Tibial nerve (tissue), 4 donors: ENCODE measurements at regions not wholly inside any gene's neighbourhood (a gene's known extent, or its start where the extent isn't known, plus 50 kb on each side); places are given as distances from the start of the nearest gene placed in this dataset.

ENCODE experiments used
- DNase-seq, 2 donors: peaks; one replicate each; pipeline ENCODE4 v3.0.0-alpha.2; 2019; ENCODE audit warnings: low spot score in 2 of 2
- H3K27ac ChIP-seq, 4 donors: fragments of 200-600 bp; sonication (generic) in 3 of 4; one replicate each; pipeline ENCODE4 v1.5.1; 2017 to 2019; ENCODE audit warnings: mild to moderate bottlenecking in 1 of 4
- H3K27me3 ChIP-seq, 2 donors: fragments of 200-600 bp; sonication (generic) in 1 of 2; one replicate each; pipeline versions ENCODE4 v1.5.1 to v1.6.0; 2017 to 2019
- H3K36me3 ChIP-seq, 3 donors: fragments of 200-600 bp; sonication (generic); one replicate each; pipeline ENCODE4 v1.5.1; 2018 to 2019
- H3K4me1 ChIP-seq, 4 donors: fragments of 200-600 bp; sonication (generic) in 3 of 4; one replicate each; pipeline ENCODE4 v1.5.1; 2017 to 2019
- H3K4me3 ChIP-seq, 4 donors: fragments of 200-600 bp; sonication (generic) in 3 of 4; one replicate each; pipeline ENCODE4 v1.5.1; 2017 to 2019; ENCODE audit warnings: mild to moderate bottlenecking in 1 of 4, moderate library complexity in 1 of 4
- H3K9me3 ChIP-seq, 4 donors: fragments of 200-600 bp; sonication (generic) in 3 of 4; one replicate each; pipeline ENCODE4 v1.5.1; 2017 to 2019
- CTCF ChIP-seq, 5 experiments: fragments of 200-600 bp in 3 of 5; fragments of 450-650 bp in 2 of 5; sonication (generic) in 3 of 5; IDR thresholded peaks; one replicate each; pipeline ENCODE4 v1.5.1; 2016 to 2019; ENCODE audit warnings: antibody characterized with exemption in 5 of 5, mild to moderate bottlenecking in 3 of 5, moderate library complexity in 2 of 5
- EP300 ChIP-seq, 2 donors: sonication (generic); formaldehyde crosslinking; IDR thresholded peaks; one replicate each; pipeline ENCODE4 v1.6.1; 2017; ENCODE audit warnings: antibody characterized with exemption in 2 of 2, mild to moderate bottlenecking in 1 of 2
- POLR2A ChIP-seq, 2 donors: fragments of 450-650 bp; IDR thresholded peaks; one replicate each; pipeline ENCODE4 v1.6.1; 2017; ENCODE audit warnings: antibody characterized with exemption in 2 of 2, mild to moderate bottlenecking in 2 of 2, moderate library complexity in 2 of 2
- WGBS, 2 donors: methylation state at CpG; one replicate each; pipeline ENCODE4 v1.1.5; 2018; 5-methylcytosine and 5-hydroxymethylcytosine counted together

- no peak for DNase-seq
- H3K27ac ChIP-seq, result no peak overlapping the region
- 85 to 86% methylated on average over 7 of the region's 7 CpGs for WGBS, 2 donors
Observed at GRCh38 chr1:234554218-234554697, 55.7 kb downstream of the IRF2BP2 start.

GRCh38 chr1:234553240-234554188, 56.5 kb downstream of the IRF2BP2 start:
- Histone ChIP-seq H3K36me3 (no peaks in the 10 kb centered on the region), H3K9me3 (no peaks in the 10 kb centered on the region), H3K4me1 (peaks cover 0 to 7% (median 0%) of the 10 kb centered on the region in 4 donors), H3K27ac (peak overlapping the region in 2 of 4 donors; percentile 39 to 52), H3K4me3 (no peak overlapping the region), H3K27me3 (no peaks in the 10 kb centered on the region)
- DNase-seq, result no peak
- TF ChIP-seq CTCF (IDR thresholded peaks at IDR 0.05) (no peak), POLR2A (IDR thresholded peaks at IDR 0.05) (no peak), EP300 (IDR thresholded peaks at IDR 0.05) (no peak)
- WGBS, 2 donors, result 66 to 67% methylated on average over 21 of the region's 21 CpGs

More at GRCh38 chr1:234554218-234554697, 55.7 kb downstream of the IRF2BP2 start:
- Histone ChIP-seq H3K4me3 (no peak overlapping the region), H3K36me3 (no peaks in the 10 kb centered on the region), H3K4me1 (peaks cover 0 to 7% (median 0%) of the 10 kb centered on the region in 4 donors), H3K27me3 (no peaks in the 10 kb centered on the region), H3K9me3 (no peaks in the 10 kb centered on the region)
- TF ChIP-seq EP300 (IDR thresholded peaks at IDR 0.05) (no peak), POLR2A (IDR thresholded peaks at IDR 0.05) (no peak), CTCF (IDR thresholded peaks at IDR 0.05) (no peak)

GRCh38 chr1:234551032-234551378, 59.0 kb downstream of the IRF2BP2 start:
- Histone ChIP-seq H3K4me3 (no peak overlapping the region), H3K36me3 (no peaks in the 10 kb centered on the region), H3K9me3 (no peaks in the 10 kb centered on the region), H3K27me3 (no peaks in the 10 kb centered on the region), H3K27ac (no peak overlapping the region), H3K4me1 (peaks cover 0 to 7% (median 0%) of the 10 kb centered on the region in 4 donors)
- DNase-seq, result no peak
- WGBS, 2 donors, result 72 to 74% methylated on average over 6 of the region's 6 CpGs
- TF ChIP-seq EP300 (IDR thresholded peaks at IDR 0.05), result no peak
- TF ChIP-seq CTCF (IDR thresholded peaks at IDR 0.05), result no peak

GRCh38 chr1:234550341-234551031, 59.5 kb downstream of the IRF2BP2 start:
- H3K36me3 ChIP-seq, result no peaks in the 10 kb centered on the region
- WGBS, 2 donors, result 73 to 76% methylated on average over 12 to 13 of the region's 16 CpGs

More at GRCh38 chr1:234550341-234551031, 59.5 kb downstream of the IRF2BP2 start:
- no peaks in the 10 kb centered on the region for H3K27me3 ChIP-seq
- H3K4me3 ChIP-seq, result no peak overlapping the region
- TF ChIP-seq POLR2A (IDR thresholded peaks at IDR 0.05) (no peak), CTCF (IDR thresholded peaks at IDR 0.05) (no peak), EP300 (IDR thresholded peaks at IDR 0.05) (no peak)
- no peak for DNase-seq
- H3K9me3 ChIP-seq, result no peaks in the 10 kb centered on the region
- H3K27ac ChIP-seq, result no peak overlapping the region
- H3K4me1 ChIP-seq, result peaks cover 0 to 13% (median under 1%) of the 10 kb centered on the region in 4 donors
